Thoracic aorta (tissue), 2 donors: ENCODE measurements at regions not wholly inside any gene's neighbourhood (a gene's known extent, or its start where the extent isn't known, plus 50 kb on each side); places are given as distances from the start of the nearest gene placed in this dataset.

ENCODE experiments used
- ATAC-seq: fragments of 150-250 bp; one replicate; pipeline ENCODE4 v1.8.0; 2017; ENCODE audit warnings: low read depth; ENCODE audit not compliant: insufficient number of reproducible peaks, low FRiP score
- DNase-seq: peaks from one replicate; pipeline ENCODE4 v3.0.0-alpha.2; 2020; ENCODE audit warnings: low spot score
- H3K27ac ChIP-seq, 2 donors: fragments of 200-600 bp; sonication (generic); 1 replicate in 1 of 2; 2 replicates in 1 of 2; pipeline ENCODE4 v1.5.1; 2016; ENCODE audit warnings: mild to moderate bottlenecking in 2 of 2, moderate library complexity in 2 of 2
- H3K27me3 ChIP-seq: fragments of 200-600 bp; sonication (generic); replicated peaks from 2 replicates; pipeline ENCODE4 v1.6.0; 2016; ENCODE audit warnings: mild to moderate bottlenecking; ENCODE audit not compliant: insufficient read depth
- H3K36me3 ChIP-seq: fragments of 200-600 bp; sonication (generic); one replicate; pipeline ENCODE4 v1.5.1; 2016
- H3K4me1 ChIP-seq, 2 donors: fragments of 200-600 bp; sonication (generic); 1 replicate in 1 of 2; 2 replicates in 1 of 2; pipeline versions ENCODE4 v1.5.1 to v1.6.0; 2016; ENCODE audit warnings: low read depth in 2 of 2, mild to moderate bottlenecking in 1 of 2; ENCODE audit not compliant: control insufficient read depth in 1 of 2
- H3K4me3 ChIP-seq: fragments of 200-600 bp; sonication (generic); 2 replicates; pipeline ENCODE4 v1.5.1; 2016; ENCODE audit warnings: mild to moderate bottlenecking
- H3K9me3 ChIP-seq: fragments of 200-600 bp; sonication (generic); 2 replicates; pipeline ENCODE4 v1.5.1; 2016
- CTCF ChIP-seq: fragments of 200-600 bp; sonication (generic); IDR thresholded peaks from one replicate; pipeline ENCODE4 v1.5.1; 2019; ENCODE audit warnings: antibody characterized with exemption

- TF ChIP-seq CTCF: no peak
- no peaks in the 10 kb centered on the region for H3K9me3 ChIP-seq
- ATAC-seq (no peak), DNase-seq (no peak)
- no peaks in the 10 kb centered on the region for H3K27me3 ChIP-seq
- no peak overlapping the region for H3K27ac ChIP-seq
- no peak overlapping the region for H3K4me3 ChIP-seq
- no peaks in the 10 kb centered on the region for H3K36me3 ChIP-seq
- H3K4me1 ChIP-seq: no peaks in the 10 kb centered on the region
Observed at GRCh38 chr6:23989885-23990533, 136.0 kb upstream of the NRSN1 start.

DNA sequence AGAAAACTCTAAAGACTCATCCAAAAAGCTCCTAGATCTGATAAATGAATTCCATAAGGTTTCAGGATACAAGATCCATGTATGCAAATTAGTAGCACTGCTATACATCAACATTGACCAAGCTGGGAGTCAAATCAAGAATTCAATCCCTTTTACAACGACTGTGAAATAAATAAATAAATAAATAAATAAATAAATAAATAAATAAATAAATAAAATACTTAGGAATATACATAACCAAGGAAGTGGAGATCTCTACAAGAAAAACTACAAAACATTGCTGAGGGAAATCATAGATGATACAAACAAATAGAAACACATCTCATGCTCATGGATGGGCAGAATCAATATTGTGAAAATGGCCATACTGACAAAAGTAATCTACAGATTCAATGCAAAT, 132.0 kb upstream of the NRSN1 start:
- no peak for DNase-seq
- no peaks in the 10 kb centered on the region for H3K9me3 ChIP-seq
- ATAC-seq: no peak
- H3K27me3 ChIP-seq: no peaks in the 10 kb centered on the region
- H3K27ac ChIP-seq: no peak overlapping the region
- H3K4me3 ChIP-seq: no peak overlapping the region
- no peaks in the 10 kb centered on the region for H3K36me3 ChIP-seq
- TF ChIP-seq CTCF: no peak
- no peaks in the 10 kb centered on the region for H3K4me1 ChIP-seq

DNA sequence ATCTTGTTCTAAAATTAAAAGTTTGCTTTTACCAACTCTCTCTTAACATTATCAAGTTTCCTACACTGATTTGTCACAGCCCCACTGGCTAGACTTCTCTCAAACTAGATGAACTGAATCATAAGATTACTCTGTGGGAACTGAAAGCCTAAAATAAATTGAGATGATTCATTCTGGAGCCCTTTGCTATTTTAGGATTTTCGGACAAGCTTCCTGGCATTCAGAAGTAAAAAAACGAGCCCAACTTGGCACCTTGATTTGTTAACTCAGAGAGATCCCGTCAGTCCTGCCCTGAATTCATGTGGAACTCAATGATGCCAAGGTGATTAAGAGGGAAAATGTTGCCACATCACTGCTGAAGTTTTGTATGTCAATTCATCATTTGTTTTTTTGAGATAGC, 122.0 kb upstream of the NRSN1 start:
- Histone ChIP-seq H3K9me3 (no peaks in the 10 kb centered on the region), H3K4me3 (peak overlapping the region; percentile 8), H3K27ac (peak overlapping the region; percentile 82 to 88), H3K27me3 (no peaks in the 10 kb centered on the region), H3K36me3 (no peaks in the 10 kb centered on the region), H3K4me1 (peaks cover 11 to 19% of the 10 kb centered on the region in 2 donors)
- TF ChIP-seq CTCF: no peak
- ATAC-seq (peak; percentile 97), DNase-seq (peak; percentile 6)

DNA sequence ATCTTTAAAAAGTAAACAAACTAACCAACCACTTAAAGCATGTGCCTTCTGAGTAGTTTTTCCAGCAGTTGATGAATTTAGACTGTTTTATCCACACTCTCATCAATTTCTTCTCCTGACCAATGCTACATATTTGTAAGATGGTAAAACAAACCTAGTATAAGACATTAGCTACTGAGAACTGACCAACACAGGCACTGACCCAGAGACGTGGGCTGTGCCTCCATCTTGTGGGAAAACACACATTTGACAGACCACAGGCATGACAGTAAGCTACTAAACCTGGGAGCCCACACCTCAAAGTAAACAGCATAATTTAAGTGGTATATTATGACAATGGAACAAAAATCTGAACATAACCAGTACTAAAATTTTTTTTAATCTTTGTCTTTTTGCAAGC, 121.4 kb upstream of the NRSN1 start:
- H3K4me1 ChIP-seq: peaks cover 11 to 19% of the 10 kb centered on the region in 2 donors
- H3K9me3 ChIP-seq: no peaks in the 10 kb centered on the region
- no peak overlapping the region for H3K4me3 ChIP-seq
- no peaks in the 10 kb centered on the region for H3K27me3 ChIP-seq
- TF ChIP-seq CTCF: no peak
- DNase-seq: no peak
- ATAC-seq: no peak
- peak overlapping the region; percentile 56 to 72 for H3K27ac ChIP-seq
- no peaks in the 10 kb centered on the region for H3K36me3 ChIP-seq

DNA sequence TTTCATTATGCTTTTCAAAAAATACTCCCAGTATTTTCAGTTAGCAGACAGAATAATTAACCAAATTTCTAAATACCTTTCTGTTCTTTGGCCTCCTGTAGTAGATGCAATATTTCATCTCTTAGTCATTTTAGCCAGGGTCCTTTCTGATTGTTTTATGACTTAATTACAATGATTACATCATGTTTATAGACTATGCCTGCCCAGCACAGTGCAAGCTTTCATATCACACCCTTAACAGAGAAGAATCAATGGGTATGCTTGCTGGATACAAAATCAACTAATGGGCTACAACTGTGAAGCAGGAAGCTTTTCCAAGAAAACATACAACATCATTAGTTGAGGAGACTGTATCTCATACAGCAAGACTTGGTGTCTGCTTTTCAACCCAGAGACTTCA, 119.8 kb upstream of the NRSN1 start:
- Histone ChIP-seq H3K27me3 (no peaks in the 10 kb centered on the region), H3K36me3 (no peaks in the 10 kb centered on the region), H3K4me1 (peaks cover 11 to 19% of the 10 kb centered on the region in 2 donors), H3K27ac (no peak overlapping the region), H3K9me3 (no peaks in the 10 kb centered on the region), H3K4me3 (no peak overlapping the region)
- no peak for ATAC-seq
- no peak for TF ChIP-seq CTCF
- no peak for DNase-seq
